Fibroblast of skin of right biceps (primary cell): ENCODE measurements at regions not wholly inside any gene's neighbourhood (a gene's known extent, or its start where the extent isn't known, plus 50 kb on each side); places are given as distances from the start of the nearest gene placed in this dataset.
"Not testable (repeated sequence)": the region's sequence is repeated elsewhere in the genome, so short reads cannot be mapped to it uniquely, and the experiment has no call there.

Source experiments
- DNase-seq: peaks from one replicate; pipeline ENCODE4 v3.0.0-alpha.2; 2013

DNA sequence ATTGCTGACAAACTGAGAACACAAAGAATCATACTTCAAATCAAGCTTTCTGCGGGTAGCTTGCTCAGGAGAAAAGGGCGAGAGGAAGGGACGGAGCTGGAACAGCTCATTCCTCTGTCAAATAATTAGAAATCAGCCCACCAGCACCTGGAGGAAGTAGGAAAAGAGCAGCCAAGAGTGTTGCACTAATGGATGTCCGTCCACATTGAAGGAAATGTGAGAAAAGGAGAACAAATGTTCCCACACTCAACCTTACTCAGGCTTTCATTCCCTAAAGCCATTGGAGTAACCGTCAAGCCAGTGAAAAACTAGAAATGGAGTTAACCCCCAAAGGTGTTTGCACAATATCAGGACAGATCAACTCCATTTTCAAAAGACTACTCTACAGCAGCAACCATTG, 233.0 kb upstream of the PRKD1 start:
- no peak for DNase-seq

DNA sequence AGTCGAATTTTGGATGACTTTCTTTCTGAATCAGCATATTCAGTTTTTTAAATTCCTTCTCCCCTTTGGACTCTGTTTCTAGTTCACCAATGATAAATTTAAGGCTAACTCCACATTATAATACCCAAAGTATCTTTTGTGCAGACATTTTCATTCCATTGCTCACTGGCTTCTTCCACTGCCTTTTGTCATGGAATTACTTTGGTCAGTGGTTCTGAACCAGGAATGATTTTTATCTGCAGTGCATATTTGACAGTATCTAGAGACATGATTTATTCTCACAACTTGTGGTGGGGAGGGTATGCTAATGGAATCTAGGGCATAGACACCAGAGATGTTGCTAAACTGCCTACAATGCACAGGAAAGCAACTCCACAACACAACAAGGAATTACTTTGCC, 234.4 kb upstream of the PRKD1 start:
- no peak for DNase-seq

DNA sequence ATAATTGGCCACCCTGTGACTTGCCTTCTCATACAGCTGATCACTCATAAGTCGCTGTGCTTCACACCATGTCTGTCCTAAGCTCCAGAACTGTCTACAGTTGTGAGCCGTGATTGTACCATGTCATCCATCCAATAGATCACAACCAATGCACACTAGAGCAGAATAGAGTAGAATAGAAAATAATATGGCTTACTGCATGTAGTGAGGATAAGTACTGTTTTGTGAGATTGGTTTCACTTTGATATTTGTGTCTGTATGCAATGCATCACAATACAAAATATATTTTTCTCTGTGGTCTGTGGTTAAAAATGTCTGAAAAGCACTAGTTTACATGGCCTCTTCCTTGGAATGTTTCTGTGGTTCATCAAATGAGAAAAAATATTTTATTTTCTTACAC, 237.6 kb upstream of the PRKD1 start:
- DNase-seq = no peak

DNA sequence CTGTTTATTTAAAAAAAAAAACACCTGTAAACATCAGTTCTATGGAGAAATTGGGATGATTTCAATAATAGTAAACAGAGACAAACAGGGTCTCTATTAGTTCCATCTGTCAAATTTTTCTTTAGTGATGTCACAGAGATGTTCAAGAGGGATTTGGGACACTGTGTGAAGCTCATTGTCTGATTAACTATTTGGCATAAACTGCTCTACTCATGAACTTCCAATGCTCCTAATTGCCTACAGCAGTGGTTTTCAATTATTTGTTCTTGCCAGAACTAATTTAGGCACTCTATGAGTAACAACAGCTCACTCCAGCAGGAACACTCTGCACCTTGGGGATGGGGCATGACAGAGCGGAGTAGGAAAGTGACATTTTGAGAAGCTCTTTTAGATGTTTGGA, 250.1 kb upstream of the PRKD1 start:
- peak; percentile 54 for DNase-seq

DNA sequence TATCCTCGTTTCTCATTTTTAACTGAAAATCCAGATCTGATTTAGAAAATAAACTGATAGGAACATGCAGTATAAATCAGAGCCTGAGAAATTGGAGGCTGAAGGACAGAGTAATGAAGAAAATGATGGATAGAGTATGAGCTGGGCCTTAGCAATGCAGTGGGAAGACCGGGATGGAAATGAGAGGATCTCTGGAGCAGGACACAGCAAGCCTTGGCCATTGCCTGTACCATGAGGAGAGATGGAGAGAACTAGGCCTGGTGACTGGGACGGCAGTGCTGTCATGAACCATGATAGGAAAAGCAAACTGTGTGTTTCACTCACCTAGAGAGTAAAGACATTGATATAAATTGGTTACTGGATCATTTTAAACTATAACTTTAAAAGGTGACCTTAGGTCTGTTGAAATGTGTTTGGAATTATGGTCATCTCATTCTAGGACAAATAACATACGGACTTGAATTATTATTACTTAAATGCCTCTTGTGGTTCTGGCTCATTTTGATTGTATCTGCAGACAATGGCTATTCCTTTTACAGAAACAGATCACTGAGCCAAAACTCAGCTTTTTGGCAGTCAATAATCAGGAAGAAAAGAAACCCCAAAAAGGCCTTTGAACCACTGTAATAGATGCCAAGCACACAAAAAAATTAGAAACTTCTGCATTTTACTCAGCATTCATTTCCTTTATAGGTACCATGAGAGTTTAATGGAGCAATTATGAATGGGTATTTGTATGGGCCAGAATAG, 251.9 kb upstream of the PRKD1 start:
- DNase-seq = peak; percentile 3

DNA sequence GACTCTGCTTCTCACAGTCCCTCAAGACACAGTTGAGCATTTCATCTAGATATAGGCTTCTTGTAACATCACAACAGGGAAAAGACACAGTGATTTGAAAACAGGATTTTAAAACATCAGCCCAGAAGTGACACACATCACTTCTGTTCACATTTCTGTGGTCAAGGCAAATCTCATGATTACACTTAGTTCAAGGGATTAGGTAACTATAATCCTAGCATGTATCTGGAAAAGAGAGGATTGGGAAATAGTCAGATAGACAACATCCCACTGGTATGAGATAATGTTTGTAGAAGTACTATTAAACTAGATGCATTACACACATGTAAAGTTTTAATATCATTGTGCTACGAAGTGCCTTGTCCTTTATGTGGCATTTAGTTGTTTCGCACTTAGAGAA, 252.6 kb upstream of the PRKD1 start:
- peak; percentile 48 for DNase-seq

DNA sequence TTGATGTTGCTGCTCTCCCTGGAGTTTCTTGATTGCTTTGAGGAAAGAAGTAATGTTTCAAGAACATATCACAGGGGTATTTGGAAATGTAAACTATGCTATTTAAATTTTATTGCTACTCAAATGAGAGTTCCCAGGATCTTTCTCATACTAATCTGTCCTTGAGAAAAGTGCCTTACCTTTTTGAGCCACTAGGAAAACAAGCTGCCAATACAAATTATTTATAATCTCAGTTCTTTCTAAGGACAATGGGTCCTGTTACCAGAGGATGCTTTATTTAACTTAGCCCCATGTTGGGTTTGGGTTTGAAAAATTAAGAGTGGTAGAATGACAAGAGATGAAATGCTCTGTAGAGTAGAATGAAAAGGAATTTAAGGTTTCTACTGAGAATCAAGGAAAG, 258.2 kb upstream of the PRKD1 start:
- DNase-seq = no peak

DNA sequence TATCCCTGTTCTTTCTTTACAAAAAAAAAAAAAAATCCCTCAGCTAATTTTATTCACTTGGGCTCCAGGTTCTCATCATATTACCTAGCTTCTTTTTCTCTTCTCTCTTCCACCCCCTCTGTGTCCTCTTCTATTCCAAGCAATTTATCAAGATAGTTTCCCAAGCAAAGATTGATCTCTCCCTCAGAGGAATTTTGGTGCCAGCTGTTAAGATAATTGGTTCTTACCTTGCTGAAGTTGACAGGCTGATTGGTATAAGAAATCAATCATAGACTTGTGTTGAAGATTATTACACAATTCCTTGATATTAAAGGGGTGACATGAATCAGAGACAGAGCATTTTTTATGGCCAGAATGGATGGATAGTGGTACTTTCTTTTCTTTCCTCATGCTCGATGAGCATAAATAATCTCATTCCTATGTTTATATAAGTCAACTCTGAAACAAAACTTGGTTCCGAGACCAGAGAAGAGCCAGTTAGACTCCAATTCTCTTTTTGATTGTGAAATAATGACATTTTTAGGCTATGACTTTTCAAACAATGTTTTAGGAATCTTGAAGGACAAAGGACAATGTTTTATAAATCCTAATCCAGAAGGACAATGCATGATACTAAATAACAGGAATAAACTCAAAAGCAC, 264.1 kb upstream of the PRKD1 start:
- DNase-seq = peak; percentile 46

DNA sequence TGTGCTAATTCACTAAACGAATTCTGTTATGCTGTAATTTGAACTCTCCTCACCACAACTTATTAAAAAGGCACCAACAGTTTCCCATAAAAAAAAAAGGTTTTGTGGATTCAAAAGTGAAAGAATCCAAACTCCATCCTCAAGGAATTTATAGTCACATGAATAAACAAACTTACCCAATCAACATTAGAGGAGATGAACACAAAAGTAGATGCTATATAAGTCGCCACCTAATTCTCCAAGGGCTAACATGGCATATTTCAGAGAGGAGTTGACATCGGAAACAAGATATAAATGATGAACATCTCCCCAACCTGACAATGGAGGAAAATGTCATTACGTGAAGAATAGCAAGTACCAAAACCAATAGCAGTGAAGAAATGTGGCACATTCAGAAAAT, 265.5 kb upstream of the PRKD1 start:
- DNase-seq = peak; percentile 35

DNA sequence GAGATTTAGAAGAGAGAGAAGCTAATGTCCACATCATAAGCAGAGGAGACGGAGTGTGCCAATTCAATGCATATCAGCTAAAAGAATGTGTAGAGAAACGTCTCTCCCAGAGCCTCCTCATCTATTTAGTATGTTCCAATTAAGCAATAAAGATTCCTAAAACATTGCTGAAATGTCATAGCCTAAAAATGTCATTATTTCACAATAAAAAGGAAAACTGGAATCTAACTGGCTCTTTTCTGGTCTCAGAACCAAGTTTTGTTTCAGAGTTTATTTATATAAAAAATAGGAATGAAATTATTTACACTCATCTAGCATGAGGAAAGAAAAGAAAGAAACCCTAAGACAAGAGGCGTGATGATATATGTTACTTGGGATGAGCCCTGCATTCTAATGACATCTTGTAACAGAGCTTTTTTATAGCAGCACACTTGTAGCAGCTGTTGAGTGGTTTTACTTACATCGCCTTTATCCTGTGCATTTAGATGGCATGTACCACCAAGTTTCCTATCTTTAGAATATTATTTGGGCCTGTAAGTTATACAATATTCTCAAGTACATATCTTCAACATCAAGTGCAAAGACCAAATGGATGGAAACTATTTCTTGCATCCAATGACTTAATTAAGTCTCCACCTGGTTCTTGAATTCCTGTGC, 266.3 kb upstream of the PRKD1 start:
- DNase-seq = peak; percentile 98

DNA sequence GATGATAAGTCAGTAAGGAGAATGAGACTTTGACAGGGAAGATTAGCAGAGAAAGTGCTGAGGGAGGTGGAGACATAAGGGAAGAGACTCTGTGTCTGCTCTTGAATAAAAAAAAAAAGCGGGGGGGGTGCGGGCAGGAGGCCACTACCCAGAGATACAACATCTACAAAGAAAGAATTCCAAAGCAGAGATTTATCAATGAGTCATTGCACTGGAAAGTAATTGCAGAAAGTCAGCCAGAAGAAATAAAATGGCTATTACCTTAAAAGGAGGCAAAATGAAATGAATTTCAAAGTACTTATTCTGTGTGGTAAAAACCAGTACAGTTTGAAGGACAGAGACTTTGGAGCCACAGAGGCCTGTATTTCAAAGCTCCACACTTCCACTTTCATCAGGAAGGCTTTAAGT, 267.1 kb upstream of the PRKD1 start:
- peak; percentile 97 for DNase-seq

DNA sequence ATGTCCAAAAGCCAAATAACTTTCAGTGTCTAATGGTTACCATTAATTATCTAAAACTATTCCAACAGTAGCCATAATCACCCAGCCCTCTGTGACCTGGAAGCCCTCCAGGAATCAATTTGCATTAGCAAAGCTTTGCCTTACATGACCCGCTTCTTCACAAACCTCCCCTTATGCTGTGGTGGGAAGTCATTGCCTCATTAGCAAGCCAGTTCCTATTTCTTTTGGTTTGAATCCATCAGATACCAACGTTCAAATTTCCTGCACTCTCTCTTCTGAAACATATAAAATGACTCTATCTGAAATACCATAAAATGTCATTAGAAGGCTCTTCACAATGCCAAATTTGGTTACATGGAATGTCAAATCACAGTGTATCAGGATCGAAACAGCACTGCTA, 268.3 kb upstream of the PRKD1 start:
- DNase-seq = peak; percentile 96

DNA sequence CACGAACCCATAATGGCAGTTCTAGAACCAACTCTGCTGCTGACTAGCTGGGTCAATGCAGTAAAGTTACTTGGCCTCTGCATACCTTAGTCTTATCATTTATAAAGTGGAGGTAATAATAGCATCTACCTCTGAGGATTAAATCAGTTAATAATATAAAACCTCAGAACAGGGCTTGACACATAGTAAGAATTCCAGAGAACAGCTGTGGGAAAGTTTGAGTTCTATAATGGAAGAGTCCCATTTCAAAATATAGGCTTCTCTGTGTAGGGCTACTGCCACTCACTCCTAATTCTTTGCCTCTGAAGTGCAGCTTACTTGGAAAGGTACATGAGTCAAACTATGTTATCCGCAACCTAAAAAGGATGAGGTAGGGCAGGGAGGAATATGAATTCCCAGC, 269.2 kb upstream of the PRKD1 start:
- DNase-seq = no peak

DNA sequence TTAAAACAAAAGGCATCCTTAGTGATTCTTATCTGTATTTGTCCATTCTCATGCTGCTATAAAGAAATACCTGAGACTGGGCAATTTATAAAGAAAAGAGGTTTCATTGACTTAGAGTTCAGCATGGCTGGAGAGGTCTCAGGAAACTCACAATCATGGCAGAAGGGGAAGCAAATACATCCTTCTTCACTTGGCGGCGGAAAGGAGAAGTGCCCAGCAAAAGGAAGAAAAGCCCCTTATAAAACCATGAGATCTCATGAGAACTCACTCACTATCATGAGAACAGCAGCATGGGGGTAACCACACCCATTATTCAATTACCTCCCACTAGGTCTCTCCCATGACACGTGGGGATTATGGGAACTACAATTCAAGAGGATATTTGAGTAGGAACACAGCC, 271.1 kb upstream of the PRKD1 start:
- DNase-seq = not testable (repeated sequence)

DNA sequence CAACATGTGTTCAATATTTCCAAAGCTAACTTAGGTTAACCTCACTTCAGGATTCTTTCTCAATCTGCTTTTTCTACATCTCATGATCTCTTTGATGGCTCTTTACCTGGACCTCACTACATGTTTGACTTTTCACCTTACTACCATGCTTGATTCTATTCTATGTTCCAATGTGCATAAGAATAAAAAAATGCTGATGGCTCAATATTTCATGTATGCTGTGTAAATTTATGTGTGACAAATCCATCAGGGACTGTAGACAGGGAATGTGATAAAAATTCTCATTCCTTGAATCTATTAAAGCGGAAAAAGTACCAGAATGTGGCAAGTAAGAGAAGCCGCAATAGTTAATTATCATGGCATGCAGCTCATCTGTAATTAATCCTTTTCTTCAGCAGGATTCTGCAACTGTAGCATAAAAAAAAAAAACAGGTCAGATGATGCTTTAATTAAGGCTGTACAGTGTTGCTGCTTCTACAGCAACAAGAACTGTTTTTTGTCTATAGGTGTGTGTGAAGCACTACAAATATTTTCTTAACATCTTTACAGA, 276.9 kb upstream of the PRKD1 start:
- peak; percentile 20 for DNase-seq

DNA sequence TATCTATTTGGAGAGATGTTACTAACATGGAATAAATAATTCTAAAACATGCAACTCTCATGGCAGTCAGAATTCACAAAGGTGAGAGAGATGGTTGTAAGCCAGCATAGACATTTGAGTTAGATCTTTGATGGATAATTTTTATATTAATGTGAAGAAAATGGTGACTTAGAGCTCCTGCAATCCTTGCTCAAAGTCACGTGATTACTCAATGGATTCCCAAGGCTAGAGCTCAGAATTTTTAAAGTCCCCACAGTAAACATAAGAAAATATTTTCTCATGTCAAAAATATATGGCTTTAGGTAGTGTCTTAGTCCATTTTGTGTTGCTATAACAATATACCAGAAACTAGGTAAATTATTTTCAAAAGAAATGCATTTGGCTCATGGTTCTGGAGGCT, 281.5 kb upstream of the PRKD1 start:
- no peak for DNase-seq

DNA sequence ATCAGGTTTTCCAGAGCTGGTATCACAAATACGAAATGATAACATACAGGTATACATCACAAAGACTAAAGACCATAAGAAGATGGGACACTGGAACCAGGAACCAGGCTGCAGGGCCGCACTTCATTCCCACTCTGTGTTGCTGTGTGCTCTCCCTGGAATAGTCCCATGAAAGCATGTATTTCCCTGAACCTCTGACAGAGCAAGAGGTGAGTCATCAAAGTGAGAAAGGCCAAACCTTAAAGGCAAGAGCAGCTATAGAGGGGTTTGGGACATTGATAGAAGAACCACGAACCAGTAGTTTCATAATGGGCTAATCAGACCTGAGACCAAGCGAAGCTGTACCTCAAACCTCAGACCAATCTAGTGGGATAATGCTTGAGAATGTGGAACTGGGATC, 283.0 kb upstream of the PRKD1 start:
- DNase-seq = peak; percentile 76

DNA sequence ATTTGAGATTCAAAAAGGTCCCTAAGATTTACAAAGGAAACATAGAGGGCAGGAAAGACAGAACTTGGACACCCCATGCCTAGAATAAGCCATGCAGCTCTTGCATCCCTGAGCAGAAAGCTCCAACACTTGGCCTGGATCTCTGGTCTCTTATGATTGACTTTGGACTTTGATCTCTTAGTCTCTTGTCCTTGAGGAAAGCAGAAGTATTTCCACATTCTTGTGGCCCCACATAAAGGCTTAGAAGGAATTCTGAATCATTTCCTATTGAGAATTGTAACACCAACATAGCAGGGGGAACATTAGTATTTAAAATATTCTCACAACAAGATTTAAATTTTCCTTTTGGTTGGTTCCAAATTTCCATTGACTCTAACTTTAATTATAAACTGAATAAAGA, 283.7 kb upstream of the PRKD1 start:
- peak; percentile 77 for DNase-seq

DNA sequence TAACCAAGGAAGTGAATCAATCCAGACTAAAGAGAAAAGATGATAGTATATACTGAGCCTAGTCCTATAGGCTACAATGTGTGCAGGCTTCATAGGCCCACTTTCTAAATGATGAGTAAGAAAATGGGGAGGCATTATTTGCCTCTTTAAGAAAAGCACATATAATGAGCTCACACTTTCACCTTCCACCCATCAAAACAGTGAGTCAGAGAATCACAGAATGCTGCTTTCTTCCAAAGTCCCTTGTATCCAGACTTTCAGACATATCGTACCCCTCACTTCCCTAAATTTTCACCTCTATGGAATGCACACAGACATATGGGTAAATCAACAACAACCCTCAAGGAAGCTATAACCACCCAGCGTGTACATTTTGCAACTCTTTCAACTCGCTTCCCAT, 286.4 kb upstream of the PRKD1 start:
- DNase-seq = peak; percentile 80

DNA sequence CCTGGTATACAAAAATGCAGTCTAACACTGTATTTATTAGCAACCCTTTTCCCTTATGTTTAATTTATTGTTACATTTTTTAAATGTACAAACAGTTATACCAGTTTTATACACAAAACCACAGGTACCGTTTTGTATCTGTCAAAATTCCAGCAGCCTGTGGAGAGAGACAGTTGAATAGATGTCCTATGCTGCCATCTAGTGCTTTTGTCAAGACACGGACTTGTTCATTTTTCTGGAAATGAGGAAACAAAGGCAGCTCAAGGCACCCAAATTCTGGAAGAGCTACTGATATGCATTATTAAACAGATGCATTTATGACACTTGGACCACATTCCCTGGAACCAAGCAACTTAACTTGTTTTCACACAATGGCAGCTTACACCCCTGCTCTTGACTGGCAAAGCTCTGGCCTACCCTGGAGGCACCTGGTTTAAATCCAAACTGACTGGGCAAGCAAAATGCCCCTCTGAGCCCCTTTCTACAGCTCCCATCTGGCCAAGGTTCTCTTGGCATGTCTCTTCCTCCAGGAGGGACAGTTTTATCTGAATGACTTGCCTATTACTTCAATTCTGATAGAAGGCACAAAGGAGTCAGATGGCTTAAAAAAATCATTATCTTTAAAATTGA, 286.9 kb upstream of the PRKD1 start:
- peak; percentile 78 for DNase-seq

DNA sequence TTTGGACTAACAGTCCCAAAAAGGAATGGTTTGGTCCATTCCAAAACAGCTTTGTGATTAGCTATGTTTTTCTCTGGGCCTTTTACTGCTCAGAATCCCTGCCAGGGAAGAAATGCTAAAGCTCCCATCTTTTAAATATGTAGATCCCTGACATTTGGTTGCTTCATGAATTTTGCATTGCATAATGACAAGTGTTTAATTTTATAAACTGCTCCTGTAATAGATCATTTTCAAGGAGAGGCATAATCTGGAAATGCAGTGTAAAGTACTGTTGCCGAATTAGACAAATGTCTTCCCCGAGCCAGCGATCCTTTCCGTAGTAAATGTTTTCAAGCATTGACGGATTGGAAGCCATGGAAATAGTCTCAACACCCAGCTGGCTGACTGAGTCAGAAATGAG, 291.3 kb upstream of the PRKD1 start:
- no peak for DNase-seq

DNA sequence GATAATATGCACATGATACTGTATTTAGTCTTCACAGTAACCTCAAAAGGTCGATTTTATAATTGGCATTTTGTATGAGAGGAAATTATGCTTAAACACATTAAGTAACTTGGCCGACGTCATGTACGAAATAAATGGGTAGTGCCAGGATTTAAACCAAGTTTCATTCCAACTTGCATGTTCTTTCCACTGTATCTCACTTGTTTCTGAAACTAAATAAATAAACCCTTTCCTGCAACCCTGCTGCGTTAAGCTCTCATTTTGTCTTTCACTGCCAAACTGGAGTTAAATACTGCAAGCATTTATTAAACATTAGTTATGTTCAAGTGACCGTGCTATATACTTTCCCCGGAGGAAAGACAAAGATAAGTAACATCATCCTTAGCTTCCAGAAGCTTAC, 293.9 kb upstream of the PRKD1 start:
- DNase-seq = no peak

DNA sequence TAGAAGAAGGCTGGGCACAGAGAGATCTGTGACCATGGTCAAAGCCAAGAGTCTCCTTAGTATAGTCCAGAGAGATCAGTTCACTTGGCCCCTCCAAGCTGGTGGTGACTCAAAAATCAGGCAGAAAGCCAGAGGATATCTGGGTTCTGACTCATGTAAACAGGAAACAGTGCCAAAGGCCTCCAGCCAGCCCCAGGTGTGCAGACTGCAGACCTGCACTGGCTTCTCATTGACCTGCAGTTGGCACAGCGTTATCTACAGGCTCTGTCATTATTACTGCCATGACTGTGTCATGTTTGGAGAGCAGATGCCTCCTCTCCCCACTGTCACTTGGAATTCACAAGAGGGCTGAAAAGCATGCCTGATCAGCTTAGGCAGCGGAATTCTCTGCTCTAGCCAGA, 295.7 kb upstream of the PRKD1 start:
- DNase-seq = peak; percentile 83

DNA sequence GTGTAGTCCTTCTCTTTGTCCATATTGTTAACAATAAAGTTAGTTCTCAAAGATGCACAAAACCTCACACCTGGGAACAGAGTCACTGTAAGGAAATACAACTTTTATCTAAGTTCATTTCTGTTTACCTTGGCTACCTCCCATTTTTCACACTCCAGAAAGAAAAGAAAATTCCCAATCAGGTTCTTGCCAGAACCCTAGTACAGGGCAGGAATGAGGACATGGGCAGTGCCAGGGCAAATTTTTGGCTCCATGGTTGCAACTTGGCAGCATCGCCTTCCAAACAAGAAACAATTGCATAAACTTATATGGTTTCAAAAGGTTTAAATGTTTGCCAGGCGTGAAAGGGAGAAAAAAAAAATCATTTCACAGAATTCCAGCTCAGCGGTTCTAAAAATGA, 296.3 kb upstream of the PRKD1 start:
- no peak for DNase-seq
